Keratinocyte (primary cell): ENCODE measurements at regions not wholly inside any gene's neighbourhood (a gene's known extent, or its start where the extent isn't known, plus 50 kb on each side); places are given as distances from the start of the nearest gene placed in this dataset.

Experiments
- DNase-seq: peaks from one replicate; pipeline ENCODE4 v3.0.0-alpha.2; 2011; ENCODE audit warnings: low read depth, missing footprints, low spot score
- FAIRE-seq: peaks from 2 replicates; lab custom pipeline; 2011; peaks lifted over from hg19 to GRCh38; lab: Jason Lieb, UNC
- H2AFZ ChIP-seq: 2 replicates; pipeline ENCODE4 v1.6.0; 2012; ENCODE audit warnings: low read length, control low read depth, inconsistent platforms; ENCODE audit not compliant: control insufficient read depth
- H3K27ac ChIP-seq: 2 replicates; pipeline ENCODE4 v1.5.1; 2011; ENCODE audit warnings: low read length; ENCODE audit not compliant: control insufficient read depth, insufficient read depth
- H3K27me3 ChIP-seq: 3 replicates; pipeline ENCODE4 v1.6.0; 2011; ENCODE audit warnings: low read length; ENCODE audit not compliant: control insufficient read depth, insufficient read depth; ENCODE audit errors: extremely low read depth
- H3K36me3 ChIP-seq, 2 experiments: 2 replicates in 1 of 2; 3 replicates in 1 of 2; pipeline ENCODE4 v1.5.1; 2011; ENCODE audit warnings: low read length in 2 of 2, mild to moderate bottlenecking in 1 of 2; ENCODE audit not compliant: control insufficient read depth in 2 of 2, insufficient read depth in 2 of 2; ENCODE audit errors: extremely low read depth in 1 of 2
- H3K4me1 ChIP-seq: 3 replicates; pipeline ENCODE4 v1.5.1; 2011; ENCODE audit warnings: low read length; ENCODE audit not compliant: control insufficient read depth, insufficient read depth; ENCODE audit errors: extremely low read depth
- H3K4me2 ChIP-seq: 3 replicates; pipeline ENCODE4 v1.6.0; 2011; ENCODE audit warnings: low read depth, low read length; ENCODE audit not compliant: control insufficient read depth, insufficient read depth; ENCODE audit errors: extremely low read depth
- H3K4me3 ChIP-seq, 3 experiments: fragments of 200-600 bp in 1 of 3; sonication (generic) in 1 of 3; 2 replicates in 2 of 3; 3 replicates in 1 of 3; pipeline ENCODE4 v1.5.1; 2011 to 2016; ENCODE audit warnings: low read length in 3 of 3, mild to moderate bottlenecking in 3 of 3, control low read depth in 2 of 3, inconsistent platforms in 1 of 3, low read depth in 1 of 3, mixed read lengths in 1 of 3, mixed run types in 1 of 3, moderate library complexity in 1 of 3; ENCODE audit not compliant: control insufficient read depth in 2 of 3, insufficient read depth in 2 of 3; ENCODE audit errors: extremely low read depth in 1 of 3
- H3K79me2 ChIP-seq: 2 replicates; pipeline ENCODE4 v1.6.0; 2012; ENCODE audit warnings: low read length; ENCODE audit not compliant: control insufficient read depth, insufficient read depth
- H3K9ac ChIP-seq: 3 replicates; pipeline ENCODE4 v1.6.0; 2011; ENCODE audit warnings: low read length; ENCODE audit not compliant: control insufficient read depth, insufficient read depth; ENCODE audit errors: extremely low read depth
- H3K9me1 ChIP-seq: 3 replicates; pipeline ENCODE4 v1.6.0; 2011; ENCODE audit warnings: low read length; ENCODE audit not compliant: control insufficient read depth, insufficient read depth; ENCODE audit errors: extremely low read depth
- H3K9me3 ChIP-seq: 2 replicates; pipeline ENCODE4 v1.5.1; 2012; ENCODE audit warnings: low read depth, low read length; ENCODE audit not compliant: control insufficient read depth
- H4K20me1 ChIP-seq: 3 replicates; pipeline ENCODE4 v1.6.0; 2011; ENCODE audit warnings: low read length; ENCODE audit not compliant: control insufficient read depth, insufficient read depth; ENCODE audit errors: extremely low read depth
- EZH2 ChIP-seq: IDR thresholded peaks from one replicate; pipeline ENCODE4 v1.6.1; 2012; ENCODE audit warnings: inconsistent platforms, mild to moderate bottlenecking, low read length, moderate library complexity
- dilution Hi-C: fragments of 300-500 bp; cut with MboI; formaldehyde crosslinking; loops from one replicate; pipeline ENCODE4 v1.7.0; 2020; ENCODE audit warnings: low sequenced_read_pairs; ENCODE audit not compliant: extremely low pct_ligation_motif_present
- TF ChIP-seq, protein P1 (sequence below), 3 experiments: IDR thresholded peaks in 1 of 3; conservative IDR thresholded peaks in 1 of 3; optimal IDR thresholded peaks in 1 of 3; 2 replicates in 2 of 3; 3 replicates in 1 of 3; pipeline versions ENCODE3 to v1.5.1; 2011; ENCODE audit warnings: low read length in 3 of 3, mild to moderate bottlenecking in 3 of 3, moderate library complexity in 2 of 3, control low read depth in 1 of 3, inconsistent platforms in 1 of 3; ENCODE audit not compliant: insufficient read depth in 2 of 3; ENCODE audit errors: extremely low read depth in 1 of 3

- no peak for DNase-seq
- dilution Hi-C loops, result no loop called here
These were observed 1570.9 kb upstream of the SLC39A10 start for GRCh38 chr2:194086129-194086528.

DNA sequence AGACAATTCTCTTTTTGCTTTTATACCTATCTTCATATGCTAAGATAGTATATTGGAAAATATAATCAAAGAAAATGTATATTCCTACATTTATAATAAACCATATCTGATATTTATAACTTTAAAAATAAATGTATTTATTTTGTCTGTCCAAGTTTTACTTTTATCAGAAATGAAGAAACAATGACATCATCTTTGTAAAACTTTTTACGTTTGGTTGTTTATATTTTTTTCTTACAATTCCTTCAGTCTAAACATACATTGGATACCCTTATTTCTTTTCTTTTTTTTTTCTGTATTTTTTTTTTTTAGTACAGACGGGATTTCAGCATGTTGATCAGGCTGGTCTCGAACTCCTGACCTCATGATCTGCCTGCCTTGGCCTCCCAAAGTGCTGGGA is 1577.0 kb upstream of the SLC39A10 start:
- H3K36me3 ChIP-seq, result no peaks in the 10 kb centered on the region
- no peak overlapping the region for H3K9ac ChIP-seq
- DNase-seq, result no peak
- dilution Hi-C loops, result no loop called here
- no peaks in the 10 kb centered on the region for H3K4me1 ChIP-seq
- no peaks in the 10 kb centered on the region for H3K9me3 ChIP-seq
- no peaks in the 10 kb centered on the region for H3K9me1 ChIP-seq
- H2AFZ ChIP-seq, result no peak overlapping the region
- H3K27me3 ChIP-seq, result no peaks in the 10 kb centered on the region
- no peaks in the 10 kb centered on the region for H3K79me2 ChIP-seq
- FAIRE-seq, result no peak
- H3K27ac ChIP-seq, result no peak overlapping the region
- TF ChIP-seq, protein P1, sequence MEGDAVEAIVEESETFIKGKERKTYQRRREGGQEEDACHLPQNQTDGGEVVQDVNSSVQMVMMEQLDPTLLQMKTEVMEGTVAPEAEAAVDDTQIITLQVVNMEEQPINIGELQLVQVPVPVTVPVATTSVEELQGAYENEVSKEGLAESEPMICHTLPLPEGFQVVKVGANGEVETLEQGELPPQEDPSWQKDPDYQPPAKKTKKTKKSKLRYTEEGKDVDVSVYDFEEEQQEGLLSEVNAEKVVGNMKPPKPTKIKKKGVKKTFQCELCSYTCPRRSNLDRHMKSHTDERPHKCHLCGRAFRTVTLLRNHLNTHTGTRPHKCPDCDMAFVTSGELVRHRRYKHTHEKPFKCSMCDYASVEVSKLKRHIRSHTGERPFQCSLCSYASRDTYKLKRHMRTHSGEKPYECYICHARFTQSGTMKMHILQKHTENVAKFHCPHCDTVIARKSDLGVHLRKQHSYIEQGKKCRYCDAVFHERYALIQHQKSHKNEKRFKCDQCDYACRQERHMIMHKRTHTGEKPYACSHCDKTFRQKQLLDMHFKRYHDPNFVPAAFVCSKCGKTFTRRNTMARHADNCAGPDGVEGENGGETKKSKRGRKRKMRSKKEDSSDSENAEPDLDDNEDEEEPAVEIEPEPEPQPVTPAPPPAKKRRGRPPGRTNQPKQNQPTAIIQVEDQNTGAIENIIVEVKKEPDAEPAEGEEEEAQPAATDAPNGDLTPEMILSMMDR (optimal IDR thresholded peaks at IDR 0.05 in 1 of 3, IDR thresholded peaks at IDR 0.05 in 1 of 3, conservative IDR thresholded peaks at IDR 0.05 in 1 of 3; ENCODE audit: extremely low read depth in 1 of 3, insufficient read depth in 2 of 3, low read length in 3 of 3), result no peak
- TF ChIP-seq EZH2, result no peak
- no peaks in the 10 kb centered on the region for H4K20me1 ChIP-seq
- H3K4me2 ChIP-seq, result no peak overlapping the region
- H3K4me3 ChIP-seq, result no peak overlapping the region

More at GRCh38 chr2:194086129-194086528, 1570.9 kb upstream of the SLC39A10 start:
- Histone ChIP-seq H3K27me3 (no peaks in the 10 kb centered on the region), H3K4me3 (no peak overlapping the region), H3K9ac (no peak overlapping the region), H3K79me2 (no peaks in the 10 kb centered on the region), H3K27ac (no peak overlapping the region), H3K4me2 (no peak overlapping the region), H3K9me3 (peaks cover 5% of the 10 kb centered on the region), H3K36me3 (no peaks in the 10 kb centered on the region), H3K4me1 (no peaks in the 10 kb centered on the region), H3K9me1 (no peaks in the 10 kb centered on the region), H4K20me1 (no peaks in the 10 kb centered on the region), H2AFZ (no peak overlapping the region)
- TF ChIP-seq EZH2, result no peak
- TF ChIP-seq, protein P1 (optimal IDR thresholded peaks at IDR 0.05 in 1 of 3, IDR thresholded peaks at IDR 0.05 in 1 of 3, conservative IDR thresholded peaks at IDR 0.05 in 1 of 3; ENCODE audit: extremely low read depth in 1 of 3, insufficient read depth in 2 of 3, low read length in 3 of 3), result no peak
- FAIRE-seq, result no peak
